Muscle layer of duodenum (tissue), 2 donors: ENCODE measurements at regions not wholly inside any gene's neighbourhood (a gene's known extent, or its start where the extent isn't known, plus 50 kb on each side); places are given as distances from the start of the nearest gene placed in this dataset.

Experiments used
- H3K27ac ChIP-seq: one replicate; pipeline ENCODE4 v1.7.0; 2013; ENCODE audit warnings: mild to moderate bottlenecking, low read length
- H3K27me3 ChIP-seq: one replicate; pipeline ENCODE4 v1.7.0; 2013; ENCODE audit warnings: low read depth, mild to moderate bottlenecking, control low read depth, low read length
- H3K36me3 ChIP-seq, 2 donors: one replicate each; pipeline ENCODE4 v1.7.0; 2013; ENCODE audit warnings: low read length in 2 of 2, control low read depth in 1 of 2, mild to moderate bottlenecking in 1 of 2; ENCODE audit not compliant: insufficient read depth in 2 of 2, control insufficient read depth in 1 of 2
- H3K4me1 ChIP-seq, 2 donors: one replicate each; pipeline ENCODE4 v1.7.0; 2013; ENCODE audit warnings: low read length in 2 of 2, mild to moderate bottlenecking in 2 of 2, control low read depth in 1 of 2, moderate library complexity in 1 of 2; ENCODE audit not compliant: insufficient read depth in 2 of 2, control insufficient read depth in 1 of 2
- H3K4me3 ChIP-seq, 2 donors: one replicate each; pipeline ENCODE4 v1.7.0; 2013; ENCODE audit warnings: low read length in 2 of 2, low read depth in 1 of 2, mild to moderate bottlenecking in 1 of 2
- H3K9me3 ChIP-seq, 2 donors: one replicate each; pipeline ENCODE4 v1.7.0; 2013; ENCODE audit warnings: low read length in 2 of 2, control low read depth in 1 of 2, mild to moderate bottlenecking in 1 of 2; ENCODE audit not compliant: control insufficient read depth in 1 of 2
- donor health status: healthy.

GRCh38 chr4:128556756-128557155 is 252.7 kb upstream of the JADE1 start:
- peaks cover 0 to 11% of the 10 kb centered on the region in 2 donors for H3K4me1 ChIP-seq
- no peaks in the 10 kb centered on the region for H3K9me3 ChIP-seq
- H3K36me3 ChIP-seq = peaks cover 0 to 4% of the 10 kb centered on the region in 2 donors
- H3K27ac ChIP-seq = no peak overlapping the region
- no peaks in the 10 kb centered on the region for H3K27me3 ChIP-seq
- no peak overlapping the region for H3K4me3 ChIP-seq

DNA sequence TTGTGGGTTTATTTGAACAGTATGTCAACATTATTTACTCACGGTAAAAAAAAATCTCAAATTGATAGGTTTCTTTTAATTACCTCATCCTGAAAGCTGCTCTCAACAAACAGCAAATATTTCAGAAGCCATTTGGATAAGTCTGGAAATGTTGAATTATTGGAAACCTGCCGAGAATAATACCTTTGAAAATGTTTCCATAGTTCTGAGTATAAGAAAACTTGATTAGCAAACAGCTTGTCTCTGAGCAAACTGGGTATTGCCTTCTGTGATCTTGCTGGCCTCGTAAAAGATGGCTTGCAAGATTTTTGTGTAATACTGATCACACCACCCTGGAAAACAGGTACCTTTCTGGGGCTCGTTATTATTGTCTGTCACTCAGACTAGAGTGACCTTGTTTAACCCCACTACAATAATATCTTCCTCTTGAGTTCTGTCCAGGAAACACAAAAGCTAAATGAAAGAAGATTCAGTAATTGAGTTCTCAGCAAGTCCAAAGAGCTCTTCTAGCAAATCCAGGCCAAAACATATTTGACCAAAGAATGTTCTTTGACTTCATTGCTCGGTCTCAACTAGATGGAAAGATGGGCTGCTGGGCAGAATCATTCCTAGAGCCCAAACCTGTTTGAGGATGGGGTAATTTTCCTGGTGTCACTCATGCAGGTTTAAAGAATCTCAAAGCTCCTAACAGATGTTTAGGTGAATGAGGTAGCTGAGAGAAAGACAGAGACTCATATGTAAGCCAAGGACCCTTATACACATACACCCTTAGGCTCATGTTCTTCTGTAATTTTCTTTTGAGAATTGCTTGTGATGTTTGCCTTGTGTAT is 255.6 kb upstream of the JADE1 start:
- Histone ChIP-seq H3K4me3 (peak overlapping the region; percentile 74 to 86), H3K4me1 (peaks cover 0 to 11% of the 10 kb centered on the region in 2 donors), H3K9me3 (no peaks in the 10 kb centered on the region), H3K27me3 (no peaks in the 10 kb centered on the region), H3K27ac (peak overlapping the region; percentile 95), H3K36me3 (peaks cover 0 to 4% of the 10 kb centered on the region in 2 donors)

DNA sequence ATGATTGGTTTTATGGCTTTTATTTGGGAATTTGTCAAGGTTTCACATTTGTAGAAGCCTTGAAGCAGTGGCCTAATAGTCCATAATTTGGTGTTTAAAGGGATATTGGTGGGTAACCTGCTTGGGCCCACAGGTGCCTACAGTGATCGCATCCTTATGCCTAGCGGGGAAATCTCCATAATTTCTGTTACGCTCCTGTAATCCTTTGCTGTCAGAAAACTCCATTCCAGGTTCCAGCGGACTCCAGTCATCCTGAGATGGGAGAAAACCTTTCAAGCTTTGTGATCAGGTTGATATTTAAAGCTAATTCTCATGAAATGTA is 257.0 kb upstream of the JADE1 start:
- Histone ChIP-seq H3K36me3 (peaks cover 0 to 4% of the 10 kb centered on the region in 2 donors), H3K4me3 (peak overlapping the region; percentile 74 to 86)

DNA sequence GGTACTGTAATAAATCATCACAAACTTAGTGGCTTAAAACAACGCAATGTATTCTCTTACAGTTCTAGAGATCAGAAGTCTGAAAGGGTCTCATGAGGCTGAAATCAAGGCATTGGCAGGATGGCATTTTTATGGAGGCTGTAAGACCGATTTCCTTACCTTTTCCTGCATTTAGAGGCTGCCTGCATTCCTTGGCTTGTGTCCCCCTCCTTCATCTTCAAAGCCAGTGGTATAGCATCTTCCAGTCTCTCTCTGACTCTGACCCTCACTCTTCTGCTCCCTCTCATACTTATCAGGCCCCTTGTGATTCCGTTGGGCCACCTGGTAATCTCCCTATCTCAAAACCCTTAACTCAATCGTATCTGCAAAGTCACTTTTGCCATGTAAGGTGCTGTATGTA is 258.2 kb upstream of the JADE1 start:
- H3K4me3 ChIP-seq = no peak overlapping the region
- H3K27me3 ChIP-seq = no peaks in the 10 kb centered on the region
- H3K27ac ChIP-seq = no peak overlapping the region
- no peaks in the 10 kb centered on the region for H3K9me3 ChIP-seq
- peaks cover 0 to 4% of the 10 kb centered on the region in 2 donors for H3K36me3 ChIP-seq
- H3K4me1 ChIP-seq = peaks cover 0 to 11% of the 10 kb centered on the region in 2 donors

More for the DNA sequence above, 257.0 kb upstream of the JADE1 start:
- Histone ChIP-seq H3K9me3 (no peaks in the 10 kb centered on the region), H3K4me1 (peaks cover 0 to 11% of the 10 kb centered on the region in 2 donors), H3K27me3 (no peaks in the 10 kb centered on the region), H3K27ac (peak overlapping the region; percentile 95)

DNA sequence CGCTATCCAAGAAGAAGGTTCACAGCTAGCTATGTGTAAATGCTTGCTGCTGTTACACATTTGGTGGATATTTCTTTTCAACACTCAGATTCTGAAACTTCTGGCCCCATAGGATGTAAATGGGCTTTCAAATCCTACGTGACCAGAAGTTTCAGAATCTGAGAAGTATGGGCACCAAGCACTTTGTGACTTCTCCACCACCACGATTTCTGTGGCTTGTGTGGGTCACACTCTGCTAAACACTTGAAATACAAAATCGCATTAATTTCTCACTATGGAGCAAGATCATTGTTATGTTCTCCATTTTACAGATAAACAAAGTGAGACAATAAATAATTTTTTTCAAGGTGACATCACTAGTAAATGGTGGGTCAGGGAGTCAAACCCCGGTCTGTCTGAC is 259.4 kb upstream of the JADE1 start:
- Histone ChIP-seq H3K4me3 (no peak overlapping the region), H3K27ac (no peak overlapping the region), H3K9me3 (no peaks in the 10 kb centered on the region), H3K4me1 (peaks cover 0 to 11% of the 10 kb centered on the region in 2 donors), H3K27me3 (no peaks in the 10 kb centered on the region), H3K36me3 (peaks cover 0 to 4% of the 10 kb centered on the region in 2 donors)

DNA sequence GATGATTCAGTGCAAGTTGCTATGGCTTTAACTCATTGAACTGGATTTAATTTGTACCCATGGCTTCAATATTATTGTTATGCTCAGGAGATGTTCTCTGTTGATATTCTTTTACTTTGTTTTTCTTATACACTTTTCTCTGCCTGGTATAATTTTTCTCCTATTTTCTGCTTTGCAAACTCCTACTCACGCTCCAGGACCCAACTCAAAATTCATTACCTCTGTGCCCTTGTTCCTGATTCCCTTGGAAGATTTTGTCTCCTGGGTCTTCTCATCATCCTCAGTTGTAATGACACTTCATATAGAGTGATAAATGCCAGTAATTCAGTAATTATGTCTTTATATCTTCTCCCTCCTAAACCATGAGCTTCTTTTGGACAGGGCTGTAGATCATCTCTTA is 259.9 kb upstream of the JADE1 start:
- no peaks in the 10 kb centered on the region for H3K9me3 ChIP-seq
- H3K36me3 ChIP-seq = peaks cover 0 to 4% of the 10 kb centered on the region in 2 donors
- no peak overlapping the region for H3K4me3 ChIP-seq
- no peaks in the 10 kb centered on the region for H3K27me3 ChIP-seq
- H3K4me1 ChIP-seq = peaks cover 0 to 11% of the 10 kb centered on the region in 2 donors
- no peak overlapping the region for H3K27ac ChIP-seq

- no peak overlapping the region for H3K27ac ChIP-seq
- no peaks in the 10 kb centered on the region for H3K9me3 ChIP-seq
- peaks cover 0 to 5% of the 10 kb centered on the region in 2 donors for H3K4me1 ChIP-seq
- H3K27me3 ChIP-seq = no peaks in the 10 kb centered on the region
- peaks cover 0 to 4% of the 10 kb centered on the region in 2 donors for H3K36me3 ChIP-seq
- H3K4me3 ChIP-seq = no peak overlapping the region
These were observed 260.8 kb upstream of the PGRMC2 start for GRCh38 chr4:128548381-128548780.

DNA sequence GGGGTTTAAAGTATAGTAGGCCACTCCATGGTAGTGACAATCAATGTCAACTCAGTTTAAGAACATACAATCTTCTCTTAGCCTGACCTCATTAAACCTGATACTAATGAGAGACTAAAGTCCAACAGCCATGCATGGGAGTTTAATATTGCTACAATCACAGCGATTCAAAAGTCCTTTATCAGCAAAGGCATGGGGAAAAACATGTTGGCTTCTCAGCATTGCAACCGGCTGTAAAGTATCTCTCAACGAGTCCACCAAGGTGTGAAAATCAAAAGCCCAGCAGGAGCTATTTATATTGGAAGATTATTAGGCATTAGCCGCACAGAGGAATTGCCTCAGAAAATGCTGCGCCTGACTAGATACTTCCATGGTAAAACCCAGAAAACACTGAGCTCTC is 256.7 kb upstream of the PGRMC2 start:
- no peaks in the 10 kb centered on the region for H3K4me1 ChIP-seq
- H3K4me3 ChIP-seq = no peak overlapping the region
- H3K9me3 ChIP-seq = no peaks in the 10 kb centered on the region
- H3K36me3 ChIP-seq = no peaks in the 10 kb centered on the region
- H3K27me3 ChIP-seq = no peaks in the 10 kb centered on the region
- no peak overlapping the region for H3K27ac ChIP-seq

DNA sequence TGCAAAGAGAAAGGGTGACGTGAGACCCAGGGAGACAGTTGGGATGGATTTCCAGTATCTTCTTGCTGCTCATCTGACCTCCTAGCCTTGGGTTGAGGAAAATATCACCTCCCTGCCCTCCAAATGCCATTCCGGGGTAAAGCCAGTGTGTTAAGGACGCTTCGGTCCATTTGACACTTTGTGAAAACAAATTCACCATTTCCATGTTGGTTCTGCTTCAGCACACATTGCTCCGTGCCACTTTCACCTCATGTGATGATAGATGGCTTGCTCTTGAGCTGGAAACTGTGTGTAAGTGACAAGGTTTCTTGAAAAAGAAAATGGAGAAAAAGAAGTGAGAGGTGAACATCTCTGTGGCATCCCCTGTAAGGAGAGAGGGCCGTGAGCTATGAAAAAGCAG is 256.1 kb upstream of the PGRMC2 start:
- Histone ChIP-seq H3K27me3 (no peaks in the 10 kb centered on the region), H3K4me1 (no peaks in the 10 kb centered on the region), H3K36me3 (no peaks in the 10 kb centered on the region), H3K27ac (no peak overlapping the region), H3K9me3 (no peaks in the 10 kb centered on the region), H3K4me3 (no peak overlapping the region)

DNA sequence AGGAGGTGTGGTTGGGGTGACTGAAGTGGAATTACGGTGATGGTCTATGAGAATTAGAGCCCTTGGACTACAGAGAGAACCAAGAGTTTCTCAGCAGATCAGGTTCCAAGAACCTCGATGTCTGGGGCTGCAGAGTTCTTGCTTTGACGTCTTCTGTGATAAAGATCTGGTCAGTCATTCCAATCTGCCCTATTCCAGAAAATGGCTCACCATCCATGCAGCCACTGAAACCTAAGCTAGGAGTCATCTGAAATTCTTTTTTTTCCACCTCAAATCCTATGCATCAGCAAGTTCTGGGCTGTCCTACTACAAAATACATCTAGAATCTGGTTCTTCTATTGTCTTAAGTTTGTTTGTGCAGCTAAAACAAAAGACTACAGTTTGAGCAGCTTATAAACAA is 254.4 kb upstream of the PGRMC2 start:
- Histone ChIP-seq H3K27ac (no peak overlapping the region), H3K9me3 (no peaks in the 10 kb centered on the region), H3K4me1 (no peaks in the 10 kb centered on the region), H3K4me3 (no peak overlapping the region), H3K27me3 (no peaks in the 10 kb centered on the region), H3K36me3 (no peaks in the 10 kb centered on the region)

GRCh38 chr4:128540122-128540521 is 252.5 kb upstream of the PGRMC2 start:
- no peaks in the 10 kb centered on the region for H3K27me3 ChIP-seq
- H3K27ac ChIP-seq = no peak overlapping the region

More at GRCh38 chr4:128540122-128540521, 252.5 kb upstream of the PGRMC2 start:
- H3K9me3 ChIP-seq = no peaks in the 10 kb centered on the region
- H3K4me1 ChIP-seq = no peaks in the 10 kb centered on the region
- H3K4me3 ChIP-seq = no peak overlapping the region
- H3K36me3 ChIP-seq = no peaks in the 10 kb centered on the region
